Gastrocnemius medialis (tissue), 4 donors: ENCODE measurements at regions not wholly inside any gene's neighbourhood (a gene's known extent, or its start where the extent isn't known, plus 50 kb on each side); places are given as distances from the start of the nearest gene placed in this dataset.

Experiments used
- ATAC-seq, 2 donors: fragments of 150-250 bp; one replicate each; pipeline ENCODE4 v1.9.1; 2016
- DNase-seq, 2 donors: peaks; one replicate each; pipeline ENCODE4 v3.0.0-alpha.2; 2019
- H3K27ac ChIP-seq, 4 donors: fragments of 200-600 bp; sonication (generic); 1 replicate in 1 of 4; 2 replicates in 3 of 4; pipeline ENCODE4 v1.5.1; 2016 to 2018; ENCODE audit warnings: mild to moderate bottlenecking in 2 of 4, moderate library complexity in 1 of 4
- H3K27me3 ChIP-seq, 3 donors: fragments of 200-600 bp; sonication (generic) in 2 of 3; 1 replicate in 1 of 3; 2 replicates in 2 of 3; pipeline versions ENCODE4 v1.5.1 to v1.6.0; 2016 to 2019; ENCODE audit warnings: mild to moderate bottlenecking in 1 of 3, moderate library complexity in 1 of 3
- H3K36me3 ChIP-seq, 2 donors: fragments of 200-600 bp; sonication (generic) in 1 of 2; one replicate each; pipeline ENCODE4 v1.5.1; 2017 to 2018
- H3K4me1 ChIP-seq, 2 donors: fragments of 200-600 bp; sonication (generic) in 1 of 2; one replicate each; pipeline ENCODE4 v1.5.1; 2016 to 2017; ENCODE audit warnings: mild to moderate bottlenecking in 2 of 2
- H3K4me3 ChIP-seq, 4 donors: fragments of 200-600 bp; sonication (generic) in 3 of 4; 1 replicate in 1 of 4; 2 replicates in 3 of 4; pipeline ENCODE4 v1.5.1; 2016 to 2019; ENCODE audit warnings: mild to moderate bottlenecking in 2 of 4
- H3K9me3 ChIP-seq, 3 donors: fragments of 200-600 bp; sonication (generic) in 2 of 3; 1 replicate in 1 of 3; 2 replicates in 2 of 3; pipeline ENCODE4 v1.5.1; 2016 to 2019
- CTCF ChIP-seq, 5 experiments: fragments of 450-650 bp in 3 of 5; fragments of 200-600 bp in 2 of 5; sonication (generic) in 2 of 5; IDR thresholded peaks in 4 of 5; conservative IDR thresholded peaks in 1 of 5; 1 replicate in 4 of 5; 2 replicates in 1 of 5; pipeline ENCODE4 v1.5.1; 2016 to 2019; ENCODE audit warnings: antibody characterized with exemption in 5 of 5, mild to moderate bottlenecking in 3 of 5, moderate library complexity in 3 of 5
- POLR2A ChIP-seq, 2 donors: fragments of 450-650 bp; IDR thresholded peaks; one replicate each; pipeline ENCODE4 v1.6.1; 2017; ENCODE audit warnings: antibody characterized with exemption in 2 of 2, mild to moderate bottlenecking in 2 of 2, moderate library complexity in 2 of 2
- in situ Hi-C, 4 donors: fragments of 200-750 bp; cut with MboI; loops; one replicate each; pipeline versions ENCODE4 v1.15.0 to v1.8.0; 2017; ENCODE audit warnings: low sequenced_read_pairs in 4 of 4
- intact Hi-C: fragments of 100-400 bp; cut with DNase I; formaldehyde crosslinking; loops from one replicate; pipeline ENCODE4 v1.15.1; 2023; ENCODE audit warnings: low total_unique reads

DNA sequence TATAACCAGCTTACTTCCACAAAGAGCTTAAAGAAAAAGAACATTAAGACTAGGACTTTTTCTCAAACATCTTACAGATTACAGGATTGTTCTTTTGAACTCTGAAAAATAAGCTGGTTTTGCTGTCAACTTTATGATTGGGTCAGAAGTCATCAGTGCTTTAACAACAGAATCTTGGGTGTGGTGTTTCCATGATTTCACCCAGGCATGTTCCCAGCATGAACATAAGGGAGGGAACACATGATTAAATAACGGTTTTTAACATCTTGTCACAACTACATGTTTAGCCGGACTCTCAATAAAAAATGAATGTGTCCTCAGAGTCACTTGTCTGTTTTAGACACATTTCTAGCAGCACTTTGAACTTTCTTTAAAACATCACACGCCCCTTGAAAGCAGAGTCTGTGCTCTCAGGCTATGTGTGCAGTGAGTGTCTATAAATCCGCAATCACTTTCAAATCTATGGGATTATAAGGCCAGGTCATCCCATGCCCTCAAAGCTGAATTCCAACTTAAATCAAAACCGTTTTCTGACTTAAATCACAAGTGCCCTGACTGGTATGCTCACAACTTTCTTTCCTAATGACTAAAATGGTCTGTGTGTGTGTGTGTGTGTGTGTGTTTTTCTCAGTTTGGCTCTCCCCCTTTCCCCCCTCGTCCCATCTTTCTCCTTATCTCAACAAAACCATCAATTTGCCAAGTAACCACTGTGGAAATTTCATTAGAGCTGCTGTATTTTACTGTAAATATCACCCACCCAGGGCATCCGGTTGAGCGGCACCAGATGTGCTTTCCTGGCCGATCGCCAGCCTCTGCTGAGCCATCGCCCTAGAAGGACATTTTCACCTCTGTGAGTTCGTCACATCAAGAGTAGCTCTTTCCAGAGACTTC, 216.8 kb upstream of the DTNBP1 start:
- TF ChIP-seq POLR2A (IDR thresholded peaks at IDR 0.05), result no peak
- no peak for TF ChIP-seq CTCF (IDR thresholded peaks at IDR 0.05 in 4 of 5, conservative IDR thresholded peaks at IDR 0.05 in 1 of 5)
- Histone ChIP-seq H3K27ac (no peak overlapping the region), H3K9me3 (no peaks in the 10 kb centered on the region)

DNA sequence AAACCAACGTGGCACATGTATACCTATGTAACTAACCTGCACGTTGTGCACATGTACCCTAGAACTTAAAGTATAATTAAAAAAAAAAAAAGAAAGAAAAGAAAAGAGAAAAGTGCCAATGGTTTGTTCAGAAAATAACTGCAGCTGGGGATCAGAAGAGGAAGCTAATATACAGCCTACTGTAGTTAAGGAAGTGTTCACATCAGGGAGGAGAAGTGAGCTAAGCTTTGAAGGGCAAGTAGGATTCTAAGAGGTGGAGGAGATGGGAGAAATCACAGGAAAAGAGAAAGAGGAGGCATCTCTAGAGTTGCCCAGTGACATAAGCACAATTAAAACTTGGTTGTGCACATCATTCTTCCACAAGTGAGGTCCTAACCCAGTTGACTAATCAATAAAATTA, 214.4 kb upstream of the DTNBP1 start:
- no peak for TF ChIP-seq POLR2A (IDR thresholded peaks at IDR 0.05)
- no peak for TF ChIP-seq CTCF (IDR thresholded peaks at IDR 0.05 in 4 of 5, conservative IDR thresholded peaks at IDR 0.05 in 1 of 5)
- H3K4me1 ChIP-seq, result peaks cover 4 to 5% of the 10 kb centered on the region in 2 donors
- H3K4me3 ChIP-seq, result no peak overlapping the region
- no peak for ATAC-seq
- H3K36me3 ChIP-seq, result no peaks in the 10 kb centered on the region
- no peak for DNase-seq
- intact Hi-C loops (no loop called here), in situ Hi-C loops (loop anchor here in 1 of 4 donors (25.0 kb wide), 1 partner anchor 310 kb away; no protein-coding TSS in a partner anchor)
- H3K9me3 ChIP-seq, result no peaks in the 10 kb centered on the region
- H3K27ac ChIP-seq, result no peak overlapping the region
- H3K27me3 ChIP-seq, result no peaks in the 10 kb centered on the region

More for the DNA sequence above, 216.8 kb upstream of the DTNBP1 start:
- Histone ChIP-seq H3K4me3 (no peak overlapping the region), H3K36me3 (no peaks in the 10 kb centered on the region), H3K4me1 (peaks cover 4 to 12% of the 10 kb centered on the region in 2 donors), H3K27me3 (no peaks in the 10 kb centered on the region)
- in situ Hi-C loops, result loop anchor here in 1 of 4 donors (25.0 kb wide), 1 partner anchor 308 kb away; no protein-coding TSS in a partner anchor
- ATAC-seq (no peak), DNase-seq (peak; percentile 41 to 43)
- intact Hi-C loops, result no loop called here

DNA sequence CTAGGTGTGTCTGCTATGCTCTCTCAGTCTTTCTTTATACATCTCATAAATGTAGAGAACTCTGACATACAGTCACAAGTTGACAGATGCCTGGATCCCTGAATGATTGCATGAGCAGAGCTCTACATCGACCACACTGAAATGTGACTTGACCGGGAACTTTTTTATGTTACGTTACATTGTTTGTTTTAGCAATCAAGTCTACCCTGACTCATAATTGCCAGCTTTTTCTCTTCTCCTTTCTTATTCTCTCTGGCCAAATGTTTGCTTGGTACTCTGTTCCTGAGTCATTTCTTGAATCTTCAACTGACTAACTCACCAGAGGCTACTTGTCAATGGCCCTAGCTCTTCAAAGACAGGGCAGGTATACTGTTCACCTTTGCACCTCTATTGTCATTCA, 213.6 kb upstream of the DTNBP1 start:
- DNase-seq (no peak), ATAC-seq (no peak)
- Histone ChIP-seq H3K27me3 (no peaks in the 10 kb centered on the region), H3K9me3 (no peaks in the 10 kb centered on the region), H3K4me1 (peaks cover 4% of the 10 kb centered on the region in 2 donors), H3K36me3 (no peaks in the 10 kb centered on the region), H3K4me3 (no peak overlapping the region), H3K27ac (no peak overlapping the region)
- no peak for TF ChIP-seq CTCF (IDR thresholded peaks at IDR 0.05 in 4 of 5, conservative IDR thresholded peaks at IDR 0.05 in 1 of 5)
- no peak for TF ChIP-seq POLR2A (IDR thresholded peaks at IDR 0.05)
- in situ Hi-C loops (loop anchor here in 1 of 4 donors (25.0 kb wide), 1 partner anchor 311 kb away; no protein-coding TSS in a partner anchor), intact Hi-C loops (no loop called here)

- no peak overlapping the region for H3K27ac ChIP-seq
- no peaks in the 10 kb centered on the region for H3K9me3 ChIP-seq
- TF ChIP-seq CTCF (IDR thresholded peaks at IDR 0.05 in 4 of 5, conservative IDR thresholded peaks at IDR 0.05 in 1 of 5) (no peak), POLR2A (IDR thresholded peaks at IDR 0.05) (no peak)
- no peak for DNase-seq
- no peaks in the 10 kb centered on the region for H3K36me3 ChIP-seq
- intact Hi-C loops (no loop called here), in situ Hi-C loops (loop anchor here in 1 of 4 donors (25.0 kb wide), 1 partner anchor 312 kb away; no protein-coding TSS in a partner anchor)
- ATAC-seq, result no peak
- no peaks in the 10 kb centered on the region for H3K27me3 ChIP-seq
- H3K4me1 ChIP-seq, result peaks cover 4 to 9% of the 10 kb centered on the region in 2 donors
- H3K4me3 ChIP-seq, result no peak overlapping the region
Measured at GRCh38 chr6:15875797-15876196, 213.0 kb upstream of the DTNBP1 start.
